Neuron (in vitro differentiated cells): ENCODE measurements at regions not wholly inside any gene's neighbourhood (a gene's known extent, or its start where the extent isn't known, plus 50 kb on each side); places are given as distances from the start of the nearest gene placed in this dataset.

Experiments used
- H2AFZ ChIP-seq: one replicate; pipeline ENCODE4 v1.6.1; 2013; ENCODE audit warnings: low read depth, mild to moderate bottlenecking, inconsistent platforms, low read length, moderate library complexity
- H3K27me3 ChIP-seq: one replicate; pipeline ENCODE4 v1.6.1; 2013; ENCODE audit warnings: low read length; ENCODE audit not compliant: insufficient read depth
- H3K36me3 ChIP-seq: one replicate; pipeline ENCODE4 v1.6.1; 2013; ENCODE audit warnings: low read length; ENCODE audit not compliant: insufficient read depth
- H3K4me1 ChIP-seq: one replicate; pipeline ENCODE4 v1.6.1; 2013; ENCODE audit warnings: low read length; ENCODE audit not compliant: insufficient read depth
- H3K4me3 ChIP-seq: 2 replicates; pipeline ENCODE4 v1.5.1; 2013; ENCODE audit warnings: mild to moderate bottlenecking, low read length, moderate library complexity
- H3K9me3 ChIP-seq: one replicate; pipeline ENCODE4 v1.6.1; 2013; ENCODE audit warnings: low read length

- Histone ChIP-seq H3K9me3 (no peaks in the 10 kb centered on the region), H3K4me3 (no peak overlapping the region), H3K27me3 (no peaks in the 10 kb centered on the region), H2AFZ (no peak overlapping the region), H3K4me1 (no peaks in the 10 kb centered on the region), H3K36me3 (no peaks in the 10 kb centered on the region)
Observed at GRCh38 chr4:79780129-79780528, 292.9 kb downstream of the ANTXR2 start.

- no peaks in the 10 kb centered on the region for H3K27me3 ChIP-seq
- no peaks in the 10 kb centered on the region for H3K36me3 ChIP-seq
- H3K4me3 ChIP-seq, result no peak overlapping the region
- no peaks in the 10 kb centered on the region for H3K9me3 ChIP-seq
- no peaks in the 10 kb centered on the region for H3K4me1 ChIP-seq
- H2AFZ ChIP-seq, result no peak overlapping the region
Observed at GRCh38 chr4:79772510-79772909, 300.5 kb downstream of the ANTXR2 start.

- no peaks in the 10 kb centered on the region for H3K27me3 ChIP-seq
- H3K9me3 ChIP-seq, result no peaks in the 10 kb centered on the region
- no peaks in the 10 kb centered on the region for H3K4me1 ChIP-seq
- no peak overlapping the region for H3K4me3 ChIP-seq
- H3K36me3 ChIP-seq, result no peaks in the 10 kb centered on the region
- no peak overlapping the region for H2AFZ ChIP-seq
Observed at GRCh38 chr4:79764120-79764519, 308.9 kb downstream of the ANTXR2 start.

- Histone ChIP-seq H3K9me3 (no peaks in the 10 kb centered on the region), H2AFZ (no peak overlapping the region), H3K4me3 (no peak overlapping the region), H3K27me3 (no peaks in the 10 kb centered on the region), H3K4me1 (no peaks in the 10 kb centered on the region), H3K36me3 (no peaks in the 10 kb centered on the region)
Observed at GRCh38 chr4:79763486-79764075, 309.4 kb downstream of the ANTXR2 start.

- peaks cover 4% of the 10 kb centered on the region for H3K4me1 ChIP-seq
- no peaks in the 10 kb centered on the region for H3K9me3 ChIP-seq
- no peaks in the 10 kb centered on the region for H3K27me3 ChIP-seq
- no peaks in the 10 kb centered on the region for H3K36me3 ChIP-seq
- H3K4me3 ChIP-seq, result no peak overlapping the region
- no peak overlapping the region for H2AFZ ChIP-seq
Observed at GRCh38 chr4:79759793-79760192, 313.2 kb downstream of the ANTXR2 start.

GRCh38 chr4:79757600-79757999 is 315.4 kb downstream of the ANTXR2 start:
- Histone ChIP-seq H3K36me3 (no peaks in the 10 kb centered on the region), H3K9me3 (no peaks in the 10 kb centered on the region), H3K27me3 (no peaks in the 10 kb centered on the region), H3K4me1 (peaks cover 4% of the 10 kb centered on the region), H3K4me3 (no peak overlapping the region), H2AFZ (no peak overlapping the region)

GRCh38 chr4:79756140-79756895 is 316.7 kb downstream of the ANTXR2 start:
- Histone ChIP-seq H3K27me3 (no peaks in the 10 kb centered on the region), H2AFZ (no peak overlapping the region), H3K9me3 (no peaks in the 10 kb centered on the region), H3K36me3 (no peaks in the 10 kb centered on the region), H3K4me1 (peaks cover 4% of the 10 kb centered on the region), H3K4me3 (no peak overlapping the region)

GRCh38 chr4:79748835-79749234 is 324.2 kb downstream of the ANTXR2 start:
- no peaks in the 10 kb centered on the region for H3K36me3 ChIP-seq
- H3K4me1 ChIP-seq, result no peaks in the 10 kb centered on the region
- H3K9me3 ChIP-seq, result no peaks in the 10 kb centered on the region
- H2AFZ ChIP-seq, result no peak overlapping the region
- no peak overlapping the region for H3K4me3 ChIP-seq
- no peaks in the 10 kb centered on the region for H3K27me3 ChIP-seq

- Histone ChIP-seq H3K4me3 (no peak overlapping the region), H3K36me3 (no peaks in the 10 kb centered on the region), H3K27me3 (no peaks in the 10 kb centered on the region), H2AFZ (no peak overlapping the region), H3K4me1 (no peaks in the 10 kb centered on the region), H3K9me3 (no peaks in the 10 kb centered on the region)
Observed at GRCh38 chr4:79747252-79747651, 325.8 kb downstream of the ANTXR2 start.

- Histone ChIP-seq H3K36me3 (no peaks in the 10 kb centered on the region), H3K9me3 (no peaks in the 10 kb centered on the region), H3K4me3 (no peak overlapping the region), H3K27me3 (no peaks in the 10 kb centered on the region), H3K4me1 (no peaks in the 10 kb centered on the region), H2AFZ (no peak overlapping the region)
Observed at GRCh38 chr4:79743014-79743413, 330.0 kb downstream of the ANTXR2 start.

- H3K9me3 ChIP-seq, result no peaks in the 10 kb centered on the region
- no peak overlapping the region for H2AFZ ChIP-seq
- H3K36me3 ChIP-seq, result no peaks in the 10 kb centered on the region
- H3K4me3 ChIP-seq, result no peak overlapping the region
- no peaks in the 10 kb centered on the region for H3K4me1 ChIP-seq
- H3K27me3 ChIP-seq, result no peaks in the 10 kb centered on the region
Observed at GRCh38 chr4:79739912-79740311, 331.9 kb upstream of the GK2 start.

- H3K36me3 ChIP-seq, result no peaks in the 10 kb centered on the region
- H3K9me3 ChIP-seq, result no peaks in the 10 kb centered on the region
- H3K27me3 ChIP-seq, result no peaks in the 10 kb centered on the region
- H3K4me1 ChIP-seq, result no peaks in the 10 kb centered on the region
- H3K4me3 ChIP-seq, result no peak overlapping the region
- H2AFZ ChIP-seq, result no peak overlapping the region
Observed at GRCh38 chr4:79723507-79723906, 315.5 kb upstream of the GK2 start.

GRCh38 chr4:79700356-79700755 is 292.3 kb upstream of the GK2 start:
- Histone ChIP-seq H3K36me3 (no peaks in the 10 kb centered on the region), H2AFZ (no peak overlapping the region), H3K4me1 (no peaks in the 10 kb centered on the region), H3K4me3 (no peak overlapping the region), H3K27me3 (no peaks in the 10 kb centered on the region), H3K9me3 (no peaks in the 10 kb centered on the region)

GRCh38 chr4:79697444-79697843 is 289.4 kb upstream of the GK2 start:
- Histone ChIP-seq H3K9me3 (no peaks in the 10 kb centered on the region), H2AFZ (no peak overlapping the region), H3K27me3 (no peaks in the 10 kb centered on the region), H3K36me3 (no peaks in the 10 kb centered on the region), H3K4me1 (no peaks in the 10 kb centered on the region), H3K4me3 (no peak overlapping the region)
